ENCODE measurements at regions not wholly inside any gene's neighbourhood (a gene's known extent, or its start where the extent isn't known, plus 50 kb on each side); places are given as distances from the start of the nearest gene placed in this dataset.

DNA sequence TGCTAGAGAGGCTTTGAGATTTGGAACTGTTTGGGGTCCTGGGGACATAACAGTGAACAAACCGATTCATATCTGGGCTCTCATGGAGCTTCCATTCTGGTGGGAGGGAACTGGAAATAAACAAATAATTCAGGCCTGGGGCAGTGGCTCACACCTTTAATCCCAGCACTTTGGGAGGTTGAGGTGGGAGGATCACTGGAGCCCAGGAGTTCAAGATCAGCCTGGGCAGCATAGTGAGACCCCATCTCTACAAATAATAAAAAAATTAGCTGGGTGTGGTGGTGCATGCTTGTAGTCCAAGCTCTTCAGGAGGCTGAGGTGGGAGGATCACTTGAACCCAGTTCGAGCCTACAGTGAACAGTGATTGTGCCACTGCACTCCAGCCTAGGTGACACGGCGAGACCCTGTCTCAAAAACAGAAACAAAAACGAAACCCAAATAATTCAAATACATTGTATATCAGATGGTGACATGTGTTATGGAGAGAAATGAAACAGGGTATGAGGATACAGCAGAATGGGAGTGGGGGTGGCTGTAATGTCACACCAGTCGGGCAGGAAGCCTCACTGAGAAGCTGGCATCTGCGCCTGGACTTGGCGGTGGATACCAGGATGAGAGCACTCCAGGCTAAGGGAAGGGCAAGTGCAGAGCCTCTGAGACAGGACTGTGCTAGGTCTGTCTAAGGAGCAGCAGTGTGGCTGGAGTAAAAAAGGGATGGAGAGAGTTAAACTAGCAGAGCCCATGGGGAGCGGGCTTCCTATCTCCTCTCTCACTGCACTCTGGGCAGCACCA lies 131.1 kb upstream of the ZNF536 start:
- no peak overlapping the region for H3K27ac Mint-ChIP-seq
- TF ChIP-seq, protein P1, sequence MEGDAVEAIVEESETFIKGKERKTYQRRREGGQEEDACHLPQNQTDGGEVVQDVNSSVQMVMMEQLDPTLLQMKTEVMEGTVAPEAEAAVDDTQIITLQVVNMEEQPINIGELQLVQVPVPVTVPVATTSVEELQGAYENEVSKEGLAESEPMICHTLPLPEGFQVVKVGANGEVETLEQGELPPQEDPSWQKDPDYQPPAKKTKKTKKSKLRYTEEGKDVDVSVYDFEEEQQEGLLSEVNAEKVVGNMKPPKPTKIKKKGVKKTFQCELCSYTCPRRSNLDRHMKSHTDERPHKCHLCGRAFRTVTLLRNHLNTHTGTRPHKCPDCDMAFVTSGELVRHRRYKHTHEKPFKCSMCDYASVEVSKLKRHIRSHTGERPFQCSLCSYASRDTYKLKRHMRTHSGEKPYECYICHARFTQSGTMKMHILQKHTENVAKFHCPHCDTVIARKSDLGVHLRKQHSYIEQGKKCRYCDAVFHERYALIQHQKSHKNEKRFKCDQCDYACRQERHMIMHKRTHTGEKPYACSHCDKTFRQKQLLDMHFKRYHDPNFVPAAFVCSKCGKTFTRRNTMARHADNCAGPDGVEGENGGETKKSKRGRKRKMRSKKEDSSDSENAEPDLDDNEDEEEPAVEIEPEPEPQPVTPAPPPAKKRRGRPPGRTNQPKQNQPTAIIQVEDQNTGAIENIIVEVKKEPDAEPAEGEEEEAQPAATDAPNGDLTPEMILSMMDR (IDR thresholded peaks at IDR 0.05): no peak
- ChIA-PET POLR2A (no interaction called here), CTCF (no interaction called here)
- H3K4me1 Mint-ChIP-seq (ENCODE audit: low read depth): no peaks in the 10 kb centered on the region
- peaks cover 23% of the 10 kb centered on the region for H3K27me3 Mint-ChIP-seq
- no peak overlapping the region for H3K4me3 Mint-ChIP-seq
- intact Hi-C loops (cut with micrococcal nuclease): no loop called here
- H3K36me3 Mint-ChIP-seq (ENCODE audit: low read depth): no peaks in the 10 kb centered on the region
- ATAC-seq (no peak), DNase-seq (no peak)
- H3K9me3 Mint-ChIP-seq: no peaks in the 10 kb centered on the region

DNA sequence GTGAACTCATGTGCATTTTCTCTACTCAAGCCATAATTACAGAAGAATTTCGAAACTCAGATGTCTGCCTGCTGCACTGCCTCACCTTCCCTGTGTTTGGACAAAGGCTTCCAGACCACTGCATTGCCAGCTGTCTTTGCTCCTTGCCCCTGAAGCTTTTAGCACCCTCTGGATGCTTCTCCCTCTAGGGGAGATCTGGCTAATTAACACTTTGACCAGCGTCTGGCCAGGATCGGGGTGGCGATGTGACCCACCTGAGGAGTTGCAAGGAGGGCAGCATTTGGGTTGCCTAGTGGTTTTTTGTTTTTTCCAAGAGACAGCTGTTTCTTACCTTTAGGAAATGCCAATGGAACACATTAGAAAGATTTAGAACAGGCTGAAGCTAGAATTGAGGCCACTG lies 127.7 kb upstream of the ZNF536 start:
- H3K27me3 Mint-ChIP-seq: peaks cover 9% of the 10 kb centered on the region
- no peak overlapping the region for H3K4me3 Mint-ChIP-seq
- no peaks in the 10 kb centered on the region for H3K36me3 Mint-ChIP-seq (ENCODE audit: low read depth)
- intact Hi-C loops (cut with micrococcal nuclease): no loop called here
- POLR2A ChIA-PET: no interaction called here
- CTCF ChIA-PET: no interaction called here
- TF ChIP-seq, protein P1 (IDR thresholded peaks at IDR 0.05): no peak
- no peak for ATAC-seq
- no peak overlapping the region for H3K27ac Mint-ChIP-seq
- H3K4me1 Mint-ChIP-seq (ENCODE audit: low read depth): no peaks in the 10 kb centered on the region
- no peaks in the 10 kb centered on the region for H3K9me3 Mint-ChIP-seq
- no peak for DNase-seq

DNA sequence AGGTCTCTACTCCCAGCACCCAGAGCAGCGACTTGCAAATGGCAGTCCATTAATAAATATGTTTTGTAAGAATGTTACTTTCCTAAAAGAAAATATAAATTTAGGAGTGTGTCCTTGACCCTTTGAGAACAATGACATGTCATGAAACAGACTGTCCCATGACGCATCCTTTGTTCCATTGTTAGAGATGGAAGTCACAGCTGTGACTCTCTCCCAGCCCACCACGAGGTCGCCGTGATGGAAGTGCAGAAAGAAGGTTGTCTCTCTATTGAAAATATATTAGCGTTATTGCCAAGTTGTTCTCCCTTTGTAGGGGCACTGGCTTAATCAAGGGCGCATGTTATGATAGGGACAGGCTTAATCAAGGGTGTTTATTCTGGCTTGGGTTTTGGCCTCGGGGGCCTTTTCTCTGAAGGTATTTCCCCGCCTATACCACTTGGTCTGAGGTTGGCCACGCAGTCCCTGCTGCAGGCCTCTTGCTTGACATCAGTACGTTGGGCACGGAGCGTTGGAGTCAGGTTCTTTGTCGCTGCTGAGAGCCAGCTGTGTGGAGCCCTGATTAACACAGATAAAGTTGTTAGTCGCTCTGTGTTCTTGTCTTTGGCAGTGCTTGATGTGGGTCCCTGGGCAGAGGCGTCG lies 126.7 kb upstream of the ZNF536 start:
- H3K36me3 Mint-ChIP-seq (ENCODE audit: low read depth): no peaks in the 10 kb centered on the region
- CTCF ChIA-PET: no interaction called here
- no peak overlapping the region for H3K27ac Mint-ChIP-seq
- ATAC-seq (no peak), DNase-seq (no peak)
- POLR2A ChIA-PET: no interaction called here
- no peak overlapping the region for H3K4me3 Mint-ChIP-seq
- intact Hi-C loops (cut with micrococcal nuclease): no loop called here
- peaks cover 5% of the 10 kb centered on the region for H3K27me3 Mint-ChIP-seq
- H3K4me1 Mint-ChIP-seq (ENCODE audit: low read depth): no peaks in the 10 kb centered on the region
- H3K9me3 Mint-ChIP-seq: no peaks in the 10 kb centered on the region
- TF ChIP-seq, protein P1 (IDR thresholded peaks at IDR 0.05): no peak

DNA sequence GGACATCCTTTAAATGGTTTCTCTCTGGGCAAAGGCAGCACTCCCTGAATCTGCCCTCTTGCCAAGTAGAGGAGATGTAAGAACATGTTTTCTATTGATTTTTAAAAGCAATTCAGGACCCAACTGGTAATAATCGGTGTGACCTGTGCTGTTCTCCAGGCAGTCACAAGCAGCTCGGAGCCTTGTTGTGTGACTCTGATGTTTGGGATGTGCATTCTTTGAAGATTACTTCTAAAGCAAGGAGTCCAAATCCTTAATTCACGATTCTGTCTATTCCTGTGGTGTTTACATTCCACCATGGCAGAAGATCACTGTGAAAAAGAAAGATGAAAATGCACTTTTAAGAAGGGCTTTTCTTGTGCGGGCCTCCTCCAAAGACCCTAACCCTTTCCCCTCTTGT lies 122.3 kb upstream of the ZNF536 start:
- TF ChIP-seq, protein P1 (IDR thresholded peaks at IDR 0.05): no peak
- ChIA-PET CTCF (no interaction called here), POLR2A (no interaction called here)
- Mint-ChIP-seq H3K27me3 (peaks cover 26% of the 10 kb centered on the region), H3K27ac (no peak overlapping the region), H3K4me3 (no peak overlapping the region), H3K9me3 (no peaks in the 10 kb centered on the region), H3K4me1 (ENCODE audit: low read depth) (no peaks in the 10 kb centered on the region), H3K36me3 (ENCODE audit: low read depth) (no peaks in the 10 kb centered on the region)
- ATAC-seq (no peak), DNase-seq (no peak)
- intact Hi-C loops (cut with micrococcal nuclease): no loop called here

DNA sequence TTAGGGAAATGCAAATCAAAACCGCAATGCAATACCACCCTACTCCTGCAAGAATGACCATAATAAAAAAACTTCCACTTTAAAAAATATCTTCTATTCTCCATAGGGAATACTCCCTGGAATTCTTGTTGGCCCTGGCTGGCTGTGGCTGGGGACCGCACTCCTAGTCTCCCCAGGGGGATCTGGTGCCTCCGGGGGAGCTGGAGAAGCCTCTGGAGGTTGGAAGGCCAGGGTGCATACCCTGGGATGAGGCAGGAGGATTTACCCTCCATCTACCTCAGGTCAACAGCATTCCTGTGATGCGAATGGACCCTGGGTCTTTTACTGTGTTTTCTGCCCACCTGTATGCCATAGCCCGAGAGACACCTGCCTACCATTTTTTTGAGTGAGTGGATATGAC lies 120.0 kb upstream of the ZNF536 start:
- Mint-ChIP-seq H3K4me1 (ENCODE audit: low read depth) (no peaks in the 10 kb centered on the region), H3K27ac (no peak overlapping the region), H3K4me3 (no peak overlapping the region), H3K27me3 (peaks cover 41% of the 10 kb centered on the region), H3K36me3 (ENCODE audit: low read depth) (no peaks in the 10 kb centered on the region), H3K9me3 (no peaks in the 10 kb centered on the region)
- CTCF ChIA-PET: no interaction called here
- DNase-seq (no peak), ATAC-seq (no peak)
- TF ChIP-seq, protein P1 (IDR thresholded peaks at IDR 0.05): no peak
- POLR2A ChIA-PET: no interaction called here
- intact Hi-C loops (cut with micrococcal nuclease): no loop called here
